ENCODE measurements at regions not wholly inside any gene's neighbourhood (a gene's known extent, or its start where the extent isn't known, plus 50 kb on each side); places are given as distances from the start of the nearest gene placed in this dataset.

- no peak for DNase-seq
Observed at GRCh38 chr21:29228306-29228705, 70.4 kb upstream of the BACH1 start.

DNA sequence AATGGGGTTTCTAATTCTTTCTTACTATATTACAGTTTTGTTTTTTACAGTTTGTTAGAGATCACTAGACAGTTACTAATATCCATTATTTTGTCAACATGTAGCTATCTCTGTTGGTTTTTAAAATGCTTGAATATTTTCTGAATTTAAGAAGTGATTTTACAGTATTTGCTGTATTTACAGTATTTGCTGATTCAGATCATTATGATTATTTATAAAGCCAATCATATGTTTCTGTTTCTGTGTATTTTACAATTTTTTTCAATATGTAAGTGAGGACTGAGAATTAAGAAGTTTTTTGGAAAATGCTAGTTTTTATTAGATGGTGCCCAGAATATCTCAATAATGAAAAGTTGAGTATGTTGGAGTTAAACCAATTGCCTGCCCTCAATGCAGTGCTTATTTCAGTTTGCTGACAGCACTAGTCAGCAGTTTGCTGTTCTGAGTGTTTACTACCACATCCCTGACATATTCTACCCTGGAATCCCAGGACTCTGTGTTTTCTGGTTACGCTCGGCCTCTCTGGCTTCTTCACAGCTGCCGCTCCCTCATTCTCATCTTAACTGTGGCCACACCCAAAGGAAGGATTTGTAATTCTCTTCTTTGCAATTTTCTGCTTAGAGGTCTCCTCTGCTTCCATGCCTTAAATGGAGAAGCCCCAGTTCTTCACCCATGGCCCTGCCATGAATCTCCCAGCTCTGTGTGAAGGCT, 68.0 kb upstream of the BACH1 start:
- no peak for DNase-seq

- no peak for DNase-seq
Observed at GRCh38 chr21:29231756-29232529, 66.8 kb upstream of the BACH1 start.

DNA sequence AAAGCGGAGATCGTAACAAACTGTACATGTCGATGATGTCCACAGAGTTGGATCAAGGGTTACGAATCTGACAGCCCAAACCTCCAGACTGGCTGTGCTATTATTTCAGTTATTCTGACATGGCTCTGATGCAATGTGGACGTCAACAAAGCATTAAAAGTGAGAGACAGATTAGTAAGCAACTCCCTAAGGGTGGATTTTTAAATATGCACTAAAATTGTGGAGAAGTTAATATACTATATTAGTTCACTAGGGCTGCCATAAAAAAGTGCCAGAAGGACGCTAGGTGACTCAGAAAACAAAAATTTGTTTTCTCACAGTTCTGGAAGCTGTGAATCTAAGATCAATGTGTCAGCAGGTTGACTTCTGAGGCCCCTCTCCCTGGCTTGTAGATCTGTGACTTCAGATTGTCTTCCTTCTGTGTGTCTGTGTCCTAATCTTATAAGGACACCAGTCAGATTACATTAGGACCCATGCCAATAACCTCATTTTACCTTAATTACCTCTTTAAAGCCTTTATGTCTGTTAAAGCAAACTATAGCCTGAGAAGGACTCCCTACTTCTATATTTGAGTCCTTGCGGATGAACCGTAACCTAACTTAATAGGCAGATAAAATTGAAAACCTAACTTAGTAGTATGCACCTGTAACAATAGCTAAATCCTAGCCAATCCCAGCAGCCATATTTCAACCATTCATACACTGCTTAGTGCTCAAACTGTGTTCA, 66.0 kb upstream of the BACH1 start:
- DNase-seq, result no peak

- no peak for DNase-seq
Observed at GRCh38 chr21:29233256-29233546, 65.5 kb upstream of the BACH1 start.

DNA sequence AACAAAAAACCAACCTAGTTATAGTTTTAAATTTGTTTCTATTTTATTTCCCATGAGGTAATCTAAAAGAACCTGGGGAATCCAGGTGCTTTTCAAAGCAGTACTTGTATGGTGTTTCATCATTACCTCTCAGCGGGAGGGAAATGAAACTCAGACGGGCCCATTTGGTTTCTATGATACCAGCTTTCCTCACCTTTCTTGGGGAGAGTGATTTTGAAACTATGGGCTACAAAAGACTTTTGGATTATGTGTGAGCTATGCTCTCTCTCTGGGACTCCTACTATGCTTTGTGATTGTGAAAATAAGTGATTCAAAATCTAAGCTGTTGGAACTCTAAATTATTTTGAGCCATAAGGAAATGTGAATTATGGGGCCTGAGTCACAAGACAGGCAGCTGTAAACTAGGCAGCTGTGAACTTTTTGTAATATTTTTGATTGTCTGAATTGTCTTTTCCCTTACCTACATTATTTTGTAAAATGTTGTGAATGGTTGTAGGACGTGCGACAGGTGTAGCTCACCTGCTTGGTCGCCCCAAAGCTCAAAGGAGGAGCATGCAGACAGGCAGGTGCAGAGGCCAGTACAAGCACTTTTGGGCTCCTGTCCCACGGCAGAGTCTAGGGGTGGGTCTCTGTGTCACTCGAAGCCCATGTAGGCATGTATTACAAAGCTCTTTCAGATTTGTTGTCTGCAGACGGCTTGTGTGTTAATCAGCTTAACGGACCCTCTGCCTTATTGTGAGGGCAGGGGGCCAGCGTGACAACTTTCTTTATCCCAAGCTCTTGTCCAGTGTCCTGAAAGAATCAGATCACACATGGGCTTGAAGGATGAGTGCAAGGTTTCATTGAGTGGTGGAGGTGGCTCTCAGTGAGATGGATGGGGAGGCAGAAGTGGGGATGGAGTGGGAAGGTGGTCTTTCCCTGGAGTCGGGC, 64.8 kb upstream of the BACH1 start:
- no peak for DNase-seq

DNA sequence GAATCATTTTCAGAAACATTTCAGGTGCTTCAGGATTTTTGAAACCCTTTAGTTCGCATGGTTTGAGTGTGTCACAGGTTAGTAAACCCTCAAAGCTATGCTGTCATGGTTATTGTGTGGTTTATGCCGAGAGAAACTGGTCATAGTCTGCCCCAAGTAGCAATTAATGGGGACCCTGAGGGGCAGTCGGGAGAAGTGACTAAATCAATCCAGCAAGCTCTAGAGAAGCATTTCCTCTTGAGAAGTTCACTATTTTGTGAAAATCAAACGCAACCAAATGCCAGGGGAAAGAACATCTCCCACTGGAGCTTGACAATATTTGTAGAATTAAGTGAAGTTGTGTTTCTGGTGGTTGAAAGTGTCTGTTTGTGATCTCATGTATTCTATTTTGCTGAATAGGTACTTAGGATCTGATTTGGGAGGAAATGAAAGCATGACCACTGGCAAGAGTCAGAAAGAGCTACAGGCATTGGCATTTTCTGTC, 63.0 kb upstream of the BACH1 start:
- no peak for DNase-seq

- no peak for DNase-seq
Observed at GRCh38 chr21:29236201-29236600, 62.5 kb upstream of the BACH1 start.

DNA sequence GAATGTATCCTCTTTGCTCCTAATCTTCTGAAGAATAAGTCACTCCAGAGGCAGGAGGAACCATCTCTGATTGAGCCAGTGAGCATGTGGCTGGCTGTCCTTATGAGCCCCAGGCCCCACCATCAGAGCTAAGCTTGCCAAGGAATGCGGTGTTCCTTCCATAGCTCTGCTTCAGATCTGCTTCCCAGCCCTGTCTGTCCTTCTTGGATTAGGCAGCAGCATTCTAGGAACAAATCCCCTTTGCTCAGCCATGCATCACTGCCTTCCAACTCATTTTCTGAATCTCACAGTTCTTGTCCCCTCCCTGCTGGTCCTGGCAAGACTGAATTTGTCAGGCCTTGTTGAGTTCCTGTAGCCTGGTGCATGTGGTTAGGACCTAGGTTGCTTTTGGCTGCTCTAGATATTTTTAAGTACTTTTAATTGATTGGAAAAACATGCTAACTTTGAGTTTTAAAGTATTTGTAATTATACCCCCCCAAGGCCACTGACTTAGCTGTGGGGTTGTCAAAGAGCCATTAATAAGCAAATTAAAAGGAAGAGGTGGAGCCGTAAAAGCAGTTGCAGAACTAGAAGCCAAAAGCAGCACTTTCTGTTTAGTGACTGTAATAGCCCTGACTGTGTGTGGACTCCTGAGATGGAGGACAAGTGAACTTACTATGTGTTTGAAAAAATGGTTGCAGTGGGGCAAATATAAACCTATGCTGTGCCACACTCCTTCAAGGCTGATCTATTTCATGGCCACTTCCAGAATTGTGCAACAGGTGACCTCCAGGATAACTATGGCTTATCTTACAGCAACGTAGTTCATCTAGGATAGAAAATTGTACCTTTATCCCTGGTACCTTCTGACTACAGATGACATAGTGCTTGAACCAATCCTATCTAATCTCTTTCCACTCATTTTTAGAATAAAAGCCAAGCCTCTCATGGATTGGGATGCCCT, 61.3 kb upstream of the BACH1 start:
- DNase-seq, result peak; percentile 66

DNA sequence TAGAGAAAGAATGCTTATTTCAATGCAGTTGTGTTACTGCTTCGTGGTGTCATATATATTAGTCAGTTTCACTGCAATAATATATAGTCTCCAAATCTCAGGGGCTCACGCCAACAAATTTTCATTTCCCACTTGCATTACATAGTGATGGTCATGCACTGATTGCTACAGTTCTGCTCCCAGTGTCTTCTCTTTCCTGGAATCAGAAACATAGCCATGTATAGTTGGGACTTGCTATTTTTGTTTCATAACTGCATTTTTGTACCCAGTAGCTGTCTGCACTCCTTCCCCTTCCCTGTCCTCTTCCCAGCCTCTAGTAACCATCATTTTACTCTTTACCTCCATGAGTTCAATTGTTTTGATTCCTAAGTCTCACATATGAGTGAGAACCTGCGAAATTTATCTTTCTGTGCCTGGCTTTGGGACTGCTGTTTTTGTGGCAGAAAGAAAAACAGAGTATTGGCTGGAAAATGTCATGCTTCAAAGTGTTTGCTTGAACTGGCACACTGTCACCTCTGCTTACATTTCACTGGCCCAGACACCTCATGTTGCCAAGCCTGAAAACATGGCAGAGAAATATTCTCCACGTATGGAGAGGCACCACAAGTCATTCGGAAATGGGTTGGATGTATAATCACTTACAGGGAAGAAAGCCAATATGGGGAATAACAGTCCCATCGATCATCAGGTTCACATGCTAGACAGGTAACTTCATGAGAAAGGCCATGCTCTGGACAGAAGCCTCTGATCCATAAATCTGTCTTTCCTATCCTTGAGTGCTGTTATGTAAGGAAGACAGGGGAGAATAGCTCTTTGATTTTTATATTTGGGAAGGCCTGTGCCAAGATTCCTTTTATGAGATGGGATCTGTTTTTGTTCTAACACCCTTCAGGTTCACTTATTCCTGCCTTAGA, 60.4 kb upstream of the BACH1 start:
- DNase-seq, result no peak

GRCh38 chr21:29238967-29239290, 59.8 kb upstream of the BACH1 start:
- DNase-seq, result no peak

GRCh38 chr21:29240136-29240535, 58.6 kb upstream of the BACH1 start:
- DNase-seq, result no peak

- no peak for DNase-seq
Observed at GRCh38 chr21:29242201-29242600, 56.5 kb upstream of the BACH1 start.

- DNase-seq, result no peak
Observed at GRCh38 chr21:29243188-29243587, 55.5 kb upstream of the BACH1 start.

- no peak for DNase-seq
Observed at GRCh38 chr21:29245104-29245643, 53.5 kb upstream of the BACH1 start.

GRCh38 chr21:29245863-29246262, 52.9 kb upstream of the BACH1 start:
- no peak for DNase-seq

DNA sequence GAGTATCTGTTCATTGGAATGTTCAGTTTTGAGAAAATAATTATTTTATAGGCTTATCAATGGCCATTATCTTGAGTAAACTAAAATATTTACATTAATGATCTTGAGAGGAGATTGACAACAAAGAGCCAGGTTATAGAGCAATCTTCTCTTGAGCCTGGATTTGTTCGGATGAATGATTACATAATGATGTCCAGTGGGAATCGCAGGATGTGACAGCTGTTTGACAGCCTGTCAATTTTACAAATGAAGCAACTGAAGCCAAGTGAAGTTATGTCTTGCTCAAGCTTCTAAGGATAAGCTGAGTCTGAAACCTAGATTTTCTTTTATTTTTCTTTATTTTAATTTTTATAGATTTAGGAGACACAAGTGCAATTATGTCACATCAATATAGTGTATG, 52.1 kb upstream of the BACH1 start:
- no peak for DNase-seq

GRCh38 chr21:29248124-29248523, 50.6 kb upstream of the BACH1 start:
- no peak for DNase-seq
